ENCODE measurements at regions not wholly inside any gene's neighbourhood (a gene's known extent, or its start where the extent isn't known, plus 50 kb on each side); places are given as distances from the start of the nearest gene placed in this dataset.

- TF ChIP-seq GATA3 (IDR thresholded peaks at IDR 0.05; ENCODE audit: low read depth, low read length), result no peak
- TF ChIP-seq GATA2 (IDR thresholded peaks at IDR 0.05; ENCODE audit: low read depth, low read length), result no peak
Observed at GRCh38 chr18:2186967-2187366, 384.3 kb downstream of the METTL4 start.
